Neural cell (in vitro differentiated cells): ENCODE measurements at regions not wholly inside any gene's neighbourhood (a gene's known extent, or its start where the extent isn't known, plus 50 kb on each side); places are given as distances from the start of the nearest gene placed in this dataset.

ENCODE experiments used
- H2AFZ ChIP-seq: fragments of 200-600, 300-800 bp; sonication (generic), shearing (Covaris generic); 2 replicates; pipeline ENCODE4 v1.6.0; 2014; ENCODE audit warnings: low read depth, mild to moderate bottlenecking, antibody characterized with exemption, low read length, moderate library complexity
- H3F3A ChIP-seq: fragments of 200-600 bp; shearing (Covaris generic); 2 replicates; pipeline ENCODE4 v1.6.1; 2016; ENCODE audit warnings: mild to moderate bottlenecking, moderate library complexity, mixed read lengths, antibody characterized with exemption, low read length; ENCODE audit not compliant: insufficient read depth, poor library complexity, severe bottlenecking
- H3K27ac ChIP-seq: fragments of 200-600, 300-800 bp; sonication (generic), shearing (Covaris generic); 2 replicates; pipeline ENCODE4 v1.5.1; 2014; ENCODE audit warnings: mild to moderate bottlenecking, low read length, moderate library complexity
- H3K27me3 ChIP-seq: fragments of 300-800, 200-600 bp; sonication (generic), shearing (Covaris generic); 2 replicates; pipeline ENCODE4 v1.6.0; 2014; ENCODE audit warnings: mild to moderate bottlenecking, low read depth, low read length, moderate library complexity; ENCODE audit not compliant: insufficient read depth
- H3K36me3 ChIP-seq: fragments of 300-800, 200-600 bp; sonication (generic), shearing (Covaris generic); 2 replicates; pipeline ENCODE4 v1.5.1; 2014; ENCODE audit warnings: mild to moderate bottlenecking, antibody characterized with exemption, low read length, moderate library complexity; ENCODE audit not compliant: insufficient read depth
- H3K4me2 ChIP-seq: fragments of 300-800, 200-600 bp; sonication (generic), shearing (Covaris generic); 2 replicates; pipeline ENCODE4 v1.6.0; 2014; ENCODE audit warnings: mild to moderate bottlenecking, low read length
- H3K4me3 ChIP-seq: fragments of 300-800, 200-600 bp; sonication (generic), shearing (Covaris generic); 2 replicates; pipeline ENCODE4 v1.5.1; 2014; ENCODE audit warnings: mild to moderate bottlenecking, low read length, moderate library complexity
- H3K79me2 ChIP-seq: fragments of 200-600 bp; shearing (Covaris generic); replicated peaks from 2 replicates; pipeline ENCODE4 v1.6.0; 2014; ENCODE audit warnings: mild to moderate bottlenecking, low read length, moderate library complexity; ENCODE audit not compliant: insufficient read depth
- H3K9ac ChIP-seq: fragments of 300-800, 200-600 bp; sonication (generic), shearing (Covaris generic); 2 replicates; pipeline ENCODE4 v1.6.1; 2016; ENCODE audit warnings: mild to moderate bottlenecking, low read length, mixed read lengths
- H3K9me2 ChIP-seq: fragments of 200-600 bp; shearing (Covaris generic); 2 replicates; pipeline ENCODE4 v1.6.1; 2016; ENCODE audit warnings: mild to moderate bottlenecking, low read length, mixed read lengths; ENCODE audit not compliant: insufficient read depth
- H3K9me3 ChIP-seq: fragments of 200-600, 300-800 bp; sonication (generic), shearing (Covaris generic); 2 replicates; pipeline ENCODE4 v1.6.1; 2016; ENCODE audit warnings: mild to moderate bottlenecking, mixed run types, low read length, moderate library complexity, mixed read lengths
- H4K20me1 ChIP-seq: fragments of 200-600 bp; shearing (Covaris generic); 2 replicates; pipeline ENCODE4 v1.6.1; 2016; ENCODE audit warnings: mild to moderate bottlenecking, mixed run types; ENCODE audit not compliant: insufficient read depth
- CTCF ChIP-seq: fragments of 450-650 bp; IDR thresholded peaks from 2 replicates; pipeline ENCODE4 v1.5.1; 2014; ENCODE audit warnings: antibody characterized with exemption, mild to moderate bottlenecking, moderate library complexity; ENCODE audit not compliant: poor library complexity, severe bottlenecking
- EP300 ChIP-seq: fragments of 450-650 bp; conservative IDR thresholded peaks from 2 replicates; pipeline ENCODE4 v1.6.1; 2014; ENCODE audit warnings: antibody characterized with exemption, mild to moderate bottlenecking, moderate library complexity; ENCODE audit not compliant: poor library complexity, severe bottlenecking
- EZH2 ChIP-seq: fragments of 200-600, 300-800 bp; shearing (Covaris generic), sonication (generic); IDR thresholded peaks from 2 replicates; pipeline ENCODE4 v1.6.1; 2014; ENCODE audit warnings: antibody characterized with exemption, low read length, borderline replicate concordance, mild to moderate bottlenecking; ENCODE audit not compliant: insufficient read depth, poor library complexity, severe bottlenecking
- MXI1 ChIP-seq: fragments of 450-650 bp; conservative IDR thresholded peaks from 2 replicates; pipeline ENCODE4 v1.6.1; 2014; ENCODE audit warnings: antibody characterized with exemption, mild to moderate bottlenecking; ENCODE audit not compliant: poor library complexity, severe bottlenecking
- POLR2AphosphoS5 ChIP-seq: IDR thresholded peaks from 2 replicates; pipeline ENCODE4 v1.6.1; 2012
- RAD21 ChIP-seq: fragments of 450-650 bp; conservative IDR thresholded peaks from 2 replicates; pipeline ENCODE4 v1.6.1; 2014; ENCODE audit warnings: antibody characterized with exemption, mild to moderate bottlenecking, moderate library complexity
- REST ChIP-seq: IDR thresholded peaks from 2 replicates; pipeline ENCODE4 v1.6.1; 2012; ENCODE audit warnings: borderline replicate concordance
- SMC3 ChIP-seq: fragments of 450-650 bp; conservative IDR thresholded peaks from 2 replicates; pipeline ENCODE4 v1.6.1; 2014; ENCODE audit warnings: antibody characterized with exemption, mild to moderate bottlenecking, moderate library complexity; ENCODE audit not compliant: poor library complexity
- TAF1 ChIP-seq: IDR thresholded peaks from 2 replicates; pipeline ENCODE4 v1.6.1; 2012; ENCODE audit warnings: low read depth

- Histone ChIP-seq H4K20me1 (no peaks in the 10 kb centered on the region), H3F3A (no peaks in the 10 kb centered on the region), H3K4me2 (no peak overlapping the region), H2AFZ (no peak overlapping the region), H3K36me3 (no peaks in the 10 kb centered on the region), H3K4me3 (no peak overlapping the region), H3K9me3 (no peaks in the 10 kb centered on the region), H3K9me2 (no peaks in the 10 kb centered on the region), H3K9ac (no peak overlapping the region), H3K27ac (no peak overlapping the region), H3K79me2 (no peaks in the 10 kb centered on the region), H3K27me3 (no peaks in the 10 kb centered on the region)
- TF ChIP-seq EP300 (no peak), EZH2 (no peak), MXI1 (no peak), RAD21 (no peak), CTCF (no peak), POLR2AphosphoS5 (no peak), REST (no peak), TAF1 (no peak), SMC3 (no peak)
Measured at GRCh38 chr10:125370578-125370977, 210.2 kb upstream of the CTBP2 start.

- no peaks in the 10 kb centered on the region for H3K9me2 ChIP-seq
- no peak overlapping the region for H3K4me3 ChIP-seq
- no peak overlapping the region for H2AFZ ChIP-seq
Measured at GRCh38 chr10:125369382-125370326, 209.3 kb upstream of the CTBP2 start.

More at GRCh38 chr10:125369382-125370326, 209.3 kb upstream of the CTBP2 start:
- no peak overlapping the region for H3K9ac ChIP-seq
- H3K4me2 ChIP-seq = no peak overlapping the region
- no peaks in the 10 kb centered on the region for H3K9me3 ChIP-seq
- H3K27ac ChIP-seq = no peak overlapping the region
- H4K20me1 ChIP-seq = no peaks in the 10 kb centered on the region
- H3K36me3 ChIP-seq = no peaks in the 10 kb centered on the region
- no peaks in the 10 kb centered on the region for H3K79me2 ChIP-seq
- no peaks in the 10 kb centered on the region for H3K27me3 ChIP-seq
- TF ChIP-seq CTCF = no peak
- TF ChIP-seq REST = no peak
- TF ChIP-seq EZH2 = no peak
- no peak for TF ChIP-seq EP300
- TF ChIP-seq RAD21 = no peak
- no peak for TF ChIP-seq SMC3
- TF ChIP-seq POLR2AphosphoS5 = no peak
- no peak for TF ChIP-seq MXI1
- no peak for TF ChIP-seq TAF1
- H3F3A ChIP-seq = no peaks in the 10 kb centered on the region
